ENCODE measurements at regions not wholly inside any gene's neighbourhood (a gene's known extent, or its start where the extent isn't known, plus 50 kb on each side); places are given as distances from the start of the nearest gene placed in this dataset.

DNA sequence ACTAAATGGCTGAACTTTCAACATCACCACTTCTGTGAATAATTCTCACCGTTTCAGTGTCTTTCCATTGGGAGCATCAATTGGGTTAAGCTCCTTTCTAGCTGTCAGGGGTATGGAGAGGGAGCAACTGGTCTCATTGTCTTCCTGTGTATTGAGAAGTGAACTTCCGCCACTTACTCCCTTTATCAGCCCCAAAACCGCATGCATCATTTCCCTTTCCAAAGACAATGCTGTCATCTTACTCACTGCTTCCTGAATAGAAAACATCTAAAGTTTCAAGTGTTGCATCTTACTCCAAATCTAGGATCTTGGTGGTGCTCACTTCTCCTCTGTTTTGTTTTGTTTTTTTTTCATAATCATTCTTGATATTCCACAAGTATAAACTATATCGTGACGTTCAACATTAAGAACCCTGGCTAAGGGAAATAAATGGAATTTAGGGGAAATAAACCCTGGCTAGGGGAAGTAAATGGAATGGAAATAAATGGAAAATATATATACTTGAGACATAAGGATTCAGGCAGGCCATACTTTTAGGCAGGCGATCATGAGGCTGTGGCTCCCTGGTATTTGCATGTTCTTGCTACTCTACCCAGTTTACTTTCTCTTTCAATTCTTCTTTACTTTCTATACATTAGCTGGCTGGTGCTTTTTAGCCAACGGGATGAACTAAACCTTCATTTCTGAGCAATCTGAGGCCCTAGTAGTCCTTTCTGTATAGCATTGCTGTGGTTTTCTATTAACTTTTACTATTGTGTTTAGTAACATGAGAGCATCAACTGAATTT is 371.9 kb downstream of the BMPER start:
- no peak for DNase-seq

DNA sequence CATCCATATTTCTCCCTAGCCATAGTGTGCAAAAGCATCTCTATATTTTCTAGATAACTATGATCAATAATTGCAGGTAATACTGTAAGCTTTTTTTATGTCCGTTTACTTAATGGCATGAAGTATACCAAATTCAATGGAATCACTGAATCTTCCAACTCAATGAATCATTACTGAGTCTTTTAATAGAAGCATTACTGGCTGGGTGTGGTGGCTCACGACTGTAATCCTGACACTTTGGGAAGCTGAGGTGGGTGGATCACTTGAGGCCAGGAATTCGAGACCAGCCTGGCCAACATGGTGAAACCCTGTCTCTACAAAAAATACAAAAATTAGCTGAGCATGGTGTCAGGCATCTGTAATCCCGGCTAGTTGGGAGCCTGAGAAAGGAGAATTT is 372.5 kb downstream of the BMPER start:
- no peak for DNase-seq

DNA sequence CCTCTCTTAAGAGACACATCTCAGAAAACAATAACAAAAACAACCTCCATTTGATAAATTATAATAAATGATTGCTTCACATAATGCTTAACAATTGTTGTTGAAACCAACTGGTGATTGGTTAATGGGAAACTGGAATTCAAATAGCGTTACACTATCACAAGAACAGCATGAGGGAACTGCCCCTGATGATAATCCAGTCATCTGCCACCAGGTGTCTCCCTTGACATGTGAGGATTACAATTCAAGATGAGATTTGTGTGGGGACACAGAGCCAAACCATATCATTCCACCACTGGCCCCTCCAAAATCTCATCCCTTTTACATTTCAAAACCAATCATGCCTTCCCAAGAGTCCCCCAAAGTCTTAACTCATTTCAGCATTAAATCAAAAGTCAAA is 375.9 kb downstream of the BMPER start:
- DNase-seq, result no peak

DNA sequence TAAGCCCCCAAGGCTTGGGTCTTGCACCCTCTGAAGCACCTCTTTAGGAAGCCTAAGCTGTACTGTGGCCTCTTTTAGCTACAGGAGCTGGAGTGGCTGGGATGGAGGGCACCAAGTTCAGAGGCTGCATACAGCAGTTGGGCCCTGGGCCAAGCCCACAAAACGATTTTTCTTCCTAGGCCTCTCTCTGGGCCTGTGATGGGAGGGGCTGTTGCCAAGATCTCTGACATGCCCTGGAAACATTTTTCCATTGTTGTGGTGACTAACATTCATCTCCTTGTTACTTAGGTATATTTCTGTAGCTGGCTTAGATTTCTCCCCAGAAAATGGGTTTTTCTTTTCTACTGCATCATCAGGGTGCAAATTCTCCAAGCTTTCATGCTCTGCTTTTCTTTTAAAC is 375.7 kb upstream of the NPSR1 start:
- no peak for DNase-seq

DNA sequence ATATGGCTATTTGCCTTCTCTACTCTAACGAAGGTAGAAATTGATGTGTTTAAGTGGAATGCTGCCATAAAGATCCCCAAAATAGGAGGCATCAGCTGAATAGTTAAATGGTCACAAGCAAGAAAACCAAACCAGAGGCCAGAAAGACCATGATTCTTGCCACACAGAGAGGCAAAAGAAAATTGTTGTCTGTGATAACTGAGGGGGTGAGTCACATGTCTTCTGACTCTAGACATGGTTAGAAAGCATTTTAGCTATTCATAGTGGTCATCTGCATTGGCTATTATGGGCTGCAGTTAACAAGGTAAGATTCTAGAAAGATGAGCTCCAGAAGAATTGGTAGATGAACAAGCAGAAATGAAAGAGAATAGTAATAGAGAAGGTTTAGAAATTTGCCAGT is 361.4 kb upstream of the NPSR1 start:
- DNase-seq, result no peak

DNA sequence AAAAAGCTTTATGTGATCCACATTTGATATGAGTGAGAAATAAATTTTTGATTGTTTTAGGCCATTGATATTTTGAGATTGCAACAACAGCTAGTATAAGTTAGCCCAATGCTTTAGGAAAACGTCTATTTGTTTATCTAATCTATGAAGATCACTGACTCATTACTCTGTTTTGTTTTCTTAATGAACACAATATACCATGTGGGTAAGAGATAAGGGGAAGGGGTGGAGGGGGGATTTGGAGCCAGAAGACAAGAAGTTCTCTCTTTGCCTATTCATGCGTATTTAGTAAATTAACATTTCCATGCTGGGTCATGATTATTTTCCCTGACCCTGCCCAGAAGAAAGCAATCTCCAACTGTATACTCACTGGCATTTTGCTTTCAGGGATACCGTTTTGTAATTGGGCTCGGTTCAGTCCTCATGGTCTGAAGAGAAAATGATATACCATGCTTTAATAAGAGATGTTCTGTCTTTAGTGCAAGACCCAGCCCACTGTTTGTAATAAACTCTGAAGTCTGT is 359.5 kb upstream of the NPSR1 start:
- no peak for DNase-seq

DNA sequence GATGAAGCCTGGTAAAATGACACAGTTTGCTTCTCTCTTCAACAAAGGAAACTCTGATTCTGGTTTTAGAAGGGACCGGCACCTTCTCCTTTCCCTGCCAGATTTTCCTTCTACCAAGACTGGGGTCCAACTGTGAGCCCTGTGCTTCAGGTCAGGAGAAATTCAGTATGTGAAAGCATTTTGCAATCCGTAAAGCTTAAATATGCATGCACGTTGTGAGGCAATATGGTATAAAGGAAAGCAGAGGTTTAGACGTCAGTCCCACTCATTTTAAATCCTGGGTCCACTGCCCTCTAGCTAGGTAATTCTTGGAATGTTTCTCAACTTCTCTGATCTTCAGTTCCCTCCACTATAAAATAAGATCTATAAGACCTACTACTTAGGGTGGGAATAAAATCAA is 359.0 kb upstream of the NPSR1 start:
- DNase-seq, result no peak

DNA sequence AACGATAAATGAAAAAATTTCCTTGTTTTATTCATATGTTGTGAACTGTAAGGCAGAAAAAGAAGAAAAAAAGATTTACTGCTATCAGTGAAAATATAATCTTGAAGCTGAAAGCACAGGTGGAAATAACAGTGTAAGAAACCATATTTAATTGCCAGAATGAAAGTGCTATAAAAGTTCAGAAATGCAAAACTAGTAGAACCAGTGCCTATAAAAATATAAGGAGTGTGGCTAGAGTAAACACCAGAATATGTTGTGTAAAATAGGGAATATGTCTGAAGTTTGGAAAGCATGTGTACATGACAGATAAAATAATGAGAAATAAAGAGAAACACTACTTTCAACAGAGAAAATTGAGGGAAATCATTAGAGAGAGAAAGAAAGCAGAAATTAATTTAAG is 350.5 kb upstream of the NPSR1 start:
- DNase-seq, result no peak

DNA sequence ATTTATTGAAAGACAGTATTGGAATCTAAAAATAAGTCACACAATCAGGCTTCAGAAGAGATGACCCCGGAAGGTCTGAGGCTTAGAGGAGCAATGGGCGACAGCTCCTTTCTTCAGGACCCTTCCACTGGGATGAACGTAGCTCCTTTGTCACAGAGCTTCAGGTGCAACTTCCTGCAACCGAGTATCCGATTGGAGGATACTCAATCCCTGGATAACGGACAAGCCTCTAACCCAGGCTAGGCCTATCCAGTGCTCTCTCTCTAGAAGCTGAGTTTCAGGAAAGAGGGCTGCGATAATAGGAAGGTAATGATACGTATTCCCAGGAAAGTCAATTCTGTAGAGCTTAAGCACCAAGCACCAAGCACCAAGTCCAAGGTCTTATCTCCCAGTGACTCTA is 349.4 kb upstream of the NPSR1 start:
- DNase-seq, result no peak

DNA sequence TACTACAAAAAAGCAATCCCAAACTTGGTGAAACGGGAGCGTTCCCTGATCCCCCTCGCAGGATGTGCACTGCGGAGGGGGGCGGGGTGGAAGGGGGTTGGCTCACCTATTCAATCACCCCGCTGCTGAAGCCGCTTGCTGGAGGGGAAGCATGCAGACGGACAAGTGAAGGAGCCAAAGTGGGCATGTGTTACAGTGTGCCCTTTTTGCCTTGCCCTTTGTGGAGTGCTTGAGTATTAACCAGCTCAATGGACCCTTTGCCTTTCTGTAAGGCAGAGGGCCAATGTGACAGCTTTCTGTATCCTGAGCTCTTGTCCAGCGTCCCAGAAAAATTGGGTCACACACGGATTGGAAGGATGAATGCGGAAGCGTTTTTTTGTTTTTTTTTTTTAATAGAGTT is 348.9 kb upstream of the NPSR1 start:
- DNase-seq, result no peak

DNA sequence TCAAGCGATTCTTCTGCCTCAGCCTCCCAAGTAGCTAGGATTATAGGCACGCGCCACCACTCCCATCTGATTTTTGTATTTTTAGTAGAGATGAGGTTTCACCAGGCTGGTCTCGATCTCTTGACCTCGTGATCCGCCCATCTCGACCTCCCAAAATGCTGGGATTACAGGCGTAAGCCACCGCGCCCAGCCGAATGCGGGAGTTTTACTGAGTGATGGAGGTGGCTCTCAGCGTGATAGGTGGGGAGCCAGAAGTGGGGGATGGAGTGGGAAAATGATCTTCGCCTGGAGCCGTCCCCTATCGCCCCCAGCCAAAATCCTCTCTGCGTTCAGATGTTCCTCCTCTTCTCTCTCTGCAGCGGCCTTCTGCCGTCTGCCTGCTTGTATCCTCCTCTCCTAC is 348.4 kb upstream of the NPSR1 start:
- DNase-seq, result no peak

DNA sequence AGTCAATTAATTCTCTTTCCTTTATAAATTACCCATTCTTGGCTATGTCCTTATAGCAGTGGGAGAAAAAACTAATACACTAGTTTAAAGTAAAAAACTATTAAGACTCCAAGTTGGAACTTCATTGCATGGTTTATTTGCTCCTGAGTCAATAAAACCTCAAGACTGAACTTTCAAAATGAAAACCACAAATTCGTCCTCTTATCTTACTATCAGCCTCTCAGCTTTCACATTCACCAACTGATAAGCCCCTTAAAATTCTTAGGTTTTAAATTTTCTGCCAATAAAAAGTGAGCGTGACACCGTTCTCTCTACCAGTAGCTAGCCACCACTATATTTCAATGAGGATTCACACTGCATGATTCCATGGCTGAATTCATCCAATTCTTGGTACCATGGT is 346.4 kb upstream of the NPSR1 start:
- DNase-seq, result no peak

DNA sequence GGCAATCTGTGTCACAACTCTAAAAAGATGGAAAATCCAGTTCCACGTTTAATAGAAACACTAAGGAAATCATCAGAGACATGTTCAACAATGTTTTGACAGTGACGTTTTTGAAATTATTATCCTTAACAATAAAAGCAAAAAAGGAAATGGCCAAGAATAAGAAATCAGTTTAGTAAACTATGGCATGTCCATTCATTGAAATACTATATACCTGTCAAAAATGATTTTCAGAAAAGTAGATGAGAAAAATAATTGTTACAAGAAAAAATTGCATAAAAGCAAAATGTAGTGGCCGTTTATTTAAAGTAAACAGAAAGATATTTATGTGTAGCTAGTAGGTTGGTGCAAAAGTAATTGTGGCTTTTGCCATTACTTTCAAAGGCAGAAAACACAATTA is 345.4 kb upstream of the NPSR1 start:
- DNase-seq, result no peak

DNA sequence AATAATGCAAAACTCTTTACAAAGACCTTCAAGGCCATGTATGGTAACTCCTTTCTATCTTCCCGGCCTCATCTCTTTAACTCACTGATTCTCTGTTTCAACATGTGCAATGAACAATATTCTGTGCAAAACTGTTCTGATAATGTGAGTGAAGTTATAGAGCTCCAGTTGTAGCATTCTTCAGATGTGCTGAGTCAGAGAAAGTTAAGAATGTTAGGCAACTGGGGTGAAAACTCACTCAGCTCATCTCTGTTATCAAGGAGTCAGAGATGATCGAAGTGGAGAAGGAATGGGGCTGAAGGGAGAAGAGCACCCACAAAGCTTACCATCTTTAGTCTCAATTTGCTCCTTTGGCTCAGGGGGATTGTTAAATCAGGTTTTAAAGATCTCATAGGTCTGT is 344.7 kb upstream of the NPSR1 start:
- DNase-seq, result no peak

DNA sequence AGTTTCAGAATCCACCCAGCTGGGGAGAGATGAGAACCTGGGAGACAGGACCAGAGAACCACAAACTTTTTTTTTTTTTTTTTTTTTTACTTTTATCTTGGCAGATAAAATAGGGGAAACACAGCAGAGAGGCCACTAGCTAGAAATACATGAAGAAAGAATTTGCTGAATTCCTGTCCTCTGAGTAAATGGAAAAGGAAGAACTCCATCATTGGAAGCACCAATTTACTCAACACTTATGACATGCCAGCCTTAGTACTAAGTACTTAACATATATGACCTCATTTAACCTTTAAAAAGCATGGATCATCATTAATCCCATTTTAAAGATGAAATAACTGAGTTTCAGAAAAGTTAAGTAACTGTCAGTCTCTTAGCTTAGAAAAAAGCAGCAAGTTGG is 343.0 kb upstream of the NPSR1 start:
- DNase-seq, result no peak

DNA sequence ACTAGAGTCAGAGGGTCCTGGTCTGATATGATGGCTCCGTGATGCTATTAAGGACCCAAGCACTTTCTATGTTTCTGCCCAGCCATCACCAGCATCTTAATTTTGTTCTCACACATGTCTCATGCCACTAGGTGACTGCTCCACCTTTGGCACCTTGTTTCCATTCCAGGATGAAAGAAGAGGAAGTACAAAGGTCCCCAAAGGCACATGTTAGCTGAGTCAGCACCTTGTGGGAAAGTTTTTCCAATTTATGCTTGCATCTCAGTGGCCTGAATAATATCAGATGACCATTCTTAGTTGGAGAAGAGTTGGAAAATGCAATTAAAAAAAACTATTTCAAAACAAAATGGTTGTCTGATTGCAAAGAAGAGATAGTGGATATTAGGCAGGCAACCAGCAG is 341.0 kb upstream of the NPSR1 start:
- no peak for DNase-seq

DNA sequence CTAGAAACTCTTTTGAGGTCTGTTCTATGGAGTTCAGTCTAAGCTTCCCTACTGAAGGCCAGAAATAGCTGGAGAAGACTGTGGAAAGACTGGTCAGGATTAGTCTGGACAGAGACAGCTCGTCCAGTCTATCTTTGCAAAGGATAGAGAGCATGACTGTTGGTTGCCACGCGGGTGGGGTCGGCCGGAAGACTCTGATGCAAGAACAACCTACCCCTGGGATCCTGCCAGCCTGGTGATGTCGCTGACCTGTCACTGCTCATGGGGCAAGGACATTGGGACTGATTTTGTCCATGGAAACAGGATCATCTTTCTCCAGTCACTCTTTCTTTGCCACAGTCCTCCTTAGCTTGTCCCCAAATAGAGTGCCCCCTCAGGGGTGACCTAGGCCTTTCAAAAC is 337.6 kb upstream of the NPSR1 start:
- DNase-seq, result no peak

DNA sequence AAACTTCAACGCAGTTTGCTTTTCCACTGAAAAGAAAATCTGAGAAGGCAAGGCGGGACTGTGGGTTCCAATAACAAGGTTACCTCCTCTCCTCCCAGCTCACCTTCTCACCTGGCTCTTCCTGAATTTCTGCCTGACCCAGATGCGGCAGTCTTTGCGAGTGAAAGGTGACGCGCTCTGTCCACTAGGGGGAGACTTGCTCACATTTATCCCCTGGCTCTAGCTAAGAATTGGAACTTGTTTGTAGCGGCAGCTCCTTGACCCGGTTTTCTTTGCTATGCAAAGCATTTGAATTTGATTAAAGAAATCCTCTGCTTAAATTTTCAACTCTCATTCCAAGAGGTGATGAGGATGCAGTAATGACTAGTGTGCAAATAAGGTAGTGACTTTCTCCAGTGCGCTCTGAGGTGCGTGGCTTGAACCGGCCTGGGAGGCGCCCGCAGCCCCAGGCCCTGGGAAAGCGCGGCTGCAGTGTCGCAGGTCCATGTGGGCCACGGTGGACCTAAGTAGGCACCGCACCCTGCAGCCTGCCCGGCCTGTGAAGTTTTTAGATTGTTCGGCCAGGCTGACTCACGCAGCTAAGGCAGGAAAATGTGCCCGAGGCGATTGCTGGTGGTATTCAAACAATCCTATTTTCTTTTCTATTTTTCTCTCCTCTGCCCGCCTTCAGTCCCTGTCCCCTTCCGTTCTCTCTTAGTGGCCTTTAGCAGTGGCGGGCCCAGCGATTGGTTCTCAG is 336.9 kb upstream of the NPSR1 start:
- DNase-seq, result peak; percentile 65

DNA sequence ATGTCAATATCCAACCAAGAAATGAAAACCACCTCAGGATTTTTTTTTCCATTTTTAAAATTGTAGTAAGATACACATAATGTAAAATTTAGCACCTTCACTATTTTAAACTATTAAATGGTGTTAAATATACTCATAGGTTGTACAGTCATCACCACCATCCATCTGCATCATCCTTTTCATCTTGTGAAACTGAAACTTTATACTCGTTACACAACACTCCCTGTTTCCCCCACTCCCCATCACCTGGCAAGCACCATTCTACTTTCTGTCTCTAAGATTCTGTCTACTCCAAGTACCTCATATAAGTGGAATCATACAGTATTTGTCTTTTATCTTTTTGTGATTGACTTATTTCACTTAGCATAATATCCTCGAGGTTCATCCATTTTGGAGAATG is 335.2 kb upstream of the NPSR1 start:
- no peak for DNase-seq

DNA sequence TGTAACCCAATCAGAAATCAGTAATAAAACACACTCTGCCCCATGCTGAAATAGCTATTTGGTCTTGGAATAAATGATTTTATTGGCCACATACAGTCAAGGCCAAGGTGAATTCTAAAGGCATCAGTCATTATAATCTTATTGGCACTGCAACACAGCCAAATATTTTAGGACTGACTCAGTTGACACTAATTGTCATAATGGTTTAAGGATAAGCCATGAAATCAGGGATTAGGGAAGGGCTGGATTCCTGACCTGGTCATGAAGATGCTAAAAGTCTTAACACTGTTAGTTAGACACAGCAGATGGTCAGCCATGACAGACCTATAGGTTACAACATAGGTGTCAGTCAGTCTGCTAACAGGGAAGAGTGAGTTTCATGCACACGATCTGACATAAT is 330.3 kb upstream of the NPSR1 start:
- DNase-seq, result no peak

DNA sequence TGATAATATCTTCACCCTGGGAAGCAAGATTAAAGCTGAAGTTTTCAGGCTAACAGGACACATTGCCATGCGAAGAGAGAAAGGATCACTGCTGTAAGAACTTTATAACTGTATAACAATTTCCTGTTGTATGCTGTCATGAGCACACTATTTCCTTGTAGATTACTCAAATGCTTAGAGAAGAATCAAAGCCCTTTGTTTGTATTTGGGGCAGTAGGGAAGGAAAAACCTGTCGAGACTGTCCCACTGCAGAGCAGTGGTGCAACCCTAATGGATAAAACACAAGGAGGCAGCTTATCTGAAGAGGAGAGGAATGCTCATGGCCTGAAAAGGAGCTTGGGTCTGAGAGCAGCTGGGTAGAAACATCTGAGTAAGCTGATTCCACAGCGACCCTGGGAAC is 327.7 kb upstream of the NPSR1 start:
- DNase-seq, result no peak

DNA sequence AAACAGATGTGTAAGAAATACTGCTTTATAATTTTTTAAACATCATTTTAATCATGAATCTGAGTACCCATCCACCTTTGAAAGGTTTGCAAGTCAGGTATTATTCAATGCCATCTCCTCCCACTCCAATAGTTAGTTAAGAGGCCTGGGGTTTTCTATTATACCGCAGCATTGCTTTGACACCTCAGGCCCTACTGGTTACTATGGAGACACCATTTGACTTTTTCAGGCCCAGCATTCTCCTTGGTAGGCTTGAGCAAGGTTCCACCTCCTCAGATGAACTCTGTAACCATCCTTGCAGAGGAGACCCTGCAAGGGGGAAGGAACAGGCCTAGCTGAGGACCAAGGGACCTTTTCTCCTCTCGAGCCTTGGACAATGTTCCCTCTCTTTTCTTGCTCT is 326.9 kb upstream of the NPSR1 start:
- DNase-seq, result no peak

DNA sequence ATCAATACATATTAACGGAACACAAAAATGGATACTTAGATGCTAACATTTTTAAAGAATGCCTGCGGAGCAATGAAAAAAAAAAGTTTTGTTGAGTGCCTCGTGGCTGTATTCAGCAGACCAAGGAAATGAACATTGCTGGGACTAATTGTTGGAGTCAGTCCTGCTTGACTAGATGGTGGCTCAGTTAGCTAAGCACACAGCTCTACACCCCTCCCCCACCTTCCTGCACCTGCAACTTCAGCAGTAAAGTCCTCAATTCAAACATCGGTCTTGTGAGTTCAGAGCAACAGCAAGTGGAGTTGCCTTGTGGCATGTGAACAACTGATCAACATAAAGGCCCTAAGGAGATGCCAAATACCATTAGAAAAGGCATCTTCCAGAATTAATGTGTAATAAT is 326.0 kb upstream of the NPSR1 start:
- no peak for DNase-seq

DNA sequence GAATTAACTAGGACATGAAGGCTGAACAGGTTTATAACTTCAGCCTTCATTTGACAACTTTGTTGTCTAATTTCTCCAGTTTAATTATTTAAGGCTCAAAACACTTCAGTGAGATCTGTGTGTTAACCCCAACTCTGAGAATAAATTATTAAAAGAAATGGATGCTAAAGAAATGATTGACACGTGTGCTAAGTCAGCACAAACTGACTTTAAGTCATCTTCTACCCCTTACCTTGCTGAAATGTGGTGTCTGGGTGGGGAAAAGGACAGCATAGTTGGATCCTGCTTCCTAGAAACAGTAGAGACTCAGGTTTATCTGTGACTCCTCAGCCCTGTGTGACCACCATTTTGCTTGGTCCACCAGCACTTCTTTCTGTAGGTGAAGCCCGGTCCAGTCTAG is 324.8 kb upstream of the NPSR1 start:
- DNase-seq, result no peak

DNA sequence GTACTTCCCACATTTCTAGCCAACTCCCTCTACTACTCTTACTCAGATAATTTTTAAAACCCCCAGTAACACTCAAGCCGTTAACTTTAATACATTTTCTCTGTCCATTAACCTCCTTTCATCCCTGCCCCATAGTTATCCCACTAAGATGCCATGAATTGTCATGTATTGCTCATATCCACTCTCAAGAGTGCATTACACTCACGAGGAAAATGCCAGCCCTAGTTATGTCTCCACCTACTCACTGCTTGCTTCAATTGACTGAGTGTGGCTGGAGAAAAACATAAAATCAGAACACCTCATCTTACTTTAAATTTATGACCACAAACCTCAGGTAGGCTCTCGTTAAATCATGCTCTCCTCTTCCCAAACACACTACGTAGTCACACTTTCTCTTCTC is 324.1 kb upstream of the NPSR1 start:
- no peak for DNase-seq
